Mucosa of gallbladder (tissue), 1 donor: ENCODE measurements at regions not wholly inside any gene's neighbourhood (a gene's known extent, or its start where the extent isn't known, plus 50 kb on each side); places are given as distances from the start of the nearest gene placed in this dataset.

Source experiments
- DNase-seq: peaks from one replicate; pipeline ENCODE4 v3.0.0-alpha.2; 2020; ENCODE audit warnings: low spot score
- donor health status: DM: no; HTN: no; CAD: no.

DNA sequence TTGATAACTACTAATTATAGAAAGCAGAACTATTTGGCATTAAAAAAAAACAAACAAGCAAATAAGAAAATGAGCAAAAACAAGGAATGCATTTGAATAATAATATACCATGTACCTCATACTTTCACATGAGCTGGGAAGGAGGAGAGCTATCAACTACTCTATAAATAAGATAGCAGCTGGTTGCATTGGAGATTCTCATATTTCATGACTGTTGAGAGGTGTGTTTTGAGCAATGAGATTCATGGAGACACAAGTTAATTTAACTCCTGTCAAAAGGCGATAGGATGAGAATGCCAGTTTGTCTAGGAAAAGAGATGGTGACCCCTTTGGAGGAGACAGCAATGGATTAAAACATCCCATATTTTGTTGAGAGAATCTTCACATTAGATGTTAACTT is 348.8 kb upstream of the SPTLC3 start:
- DNase-seq, result no peak

DNA sequence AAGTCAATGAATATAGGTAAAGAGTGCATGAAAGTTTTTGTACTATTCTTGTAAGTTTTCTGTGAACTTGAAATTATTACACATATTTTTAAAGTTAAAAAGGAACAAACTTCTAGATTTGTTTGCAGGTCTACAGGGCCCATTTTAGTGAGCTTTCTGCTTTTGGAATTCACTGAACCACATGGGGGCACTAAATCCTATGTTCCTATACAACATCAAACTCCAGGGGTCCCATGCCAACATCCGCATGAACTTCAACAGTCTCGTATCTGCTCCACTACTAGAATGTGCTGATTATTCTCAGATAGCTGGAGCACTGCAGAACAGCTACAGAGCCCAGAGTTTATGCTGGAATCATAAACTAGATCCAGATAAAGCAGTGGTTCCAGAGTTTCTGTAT is 347.9 kb upstream of the SPTLC3 start:
- DNase-seq, result peak; percentile 14

DNA sequence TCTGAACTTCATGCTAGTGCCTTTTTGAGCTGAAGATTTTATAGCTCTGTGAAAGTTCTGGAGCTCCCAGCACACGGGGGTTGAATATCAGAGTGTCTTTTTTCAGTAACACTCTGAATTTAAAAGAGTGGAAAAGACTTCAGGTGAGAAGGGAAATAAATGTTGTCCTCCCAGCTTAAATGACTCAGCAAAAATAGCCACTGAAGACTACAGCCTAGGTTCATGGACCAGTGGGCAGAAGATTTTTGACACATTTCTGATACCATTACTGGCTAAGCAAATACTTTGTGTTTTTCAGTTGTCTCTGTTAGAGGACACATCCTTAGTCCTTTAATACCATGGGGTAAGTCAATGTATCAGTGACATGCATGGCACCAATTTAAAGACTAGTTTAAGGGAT is 338.5 kb upstream of the SPTLC3 start:
- no peak for DNase-seq

DNA sequence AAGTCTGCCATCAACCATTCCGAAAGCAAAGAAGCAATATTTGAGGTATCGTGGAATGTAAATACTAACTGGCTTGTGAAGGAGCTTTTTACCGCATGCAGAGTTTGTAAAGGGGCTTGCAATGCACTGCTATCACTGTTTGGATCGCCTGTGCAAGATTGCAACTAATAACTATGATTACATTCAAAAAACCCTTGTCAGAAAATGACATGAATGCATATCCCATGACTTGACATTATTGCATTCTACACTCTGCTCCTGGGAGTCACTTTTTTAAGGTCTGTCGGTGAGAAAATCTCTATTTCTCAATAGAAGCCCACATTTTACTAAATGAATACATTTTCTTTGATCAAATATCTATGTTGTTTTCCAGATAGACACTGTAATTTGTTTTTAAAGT is 335.4 kb upstream of the SPTLC3 start:
- no peak for DNase-seq

GRCh38 chr20:12677925-12678324 is 330.8 kb upstream of the SPTLC3 start:
- no peak for DNase-seq

- DNase-seq, result no peak
Measured at GRCh38 chr20:12679447-12679846, 329.3 kb upstream of the SPTLC3 start.

DNA sequence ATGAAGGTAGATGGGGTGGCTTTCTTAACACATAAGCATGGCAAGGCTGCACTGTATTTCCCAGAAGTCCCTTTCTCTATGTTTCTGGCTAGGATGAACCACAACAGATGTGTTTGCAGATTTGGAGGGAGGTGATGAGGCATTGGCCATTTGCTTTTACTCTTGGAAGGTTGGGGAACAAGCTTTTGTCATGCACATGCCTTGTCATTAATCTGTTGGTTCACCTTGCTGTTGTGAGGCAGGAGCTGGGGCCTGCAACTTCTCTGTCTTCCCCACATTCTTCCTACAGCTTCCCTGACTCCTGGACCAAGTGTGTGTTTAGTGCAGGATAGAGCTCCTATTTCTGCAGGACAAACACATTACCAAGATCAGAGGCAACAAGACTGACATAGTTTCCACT is 326.2 kb upstream of the SPTLC3 start:
- DNase-seq, result no peak

- DNase-seq, result no peak
Measured at GRCh38 chr20:12687476-12687875, 321.3 kb upstream of the SPTLC3 start.

DNA sequence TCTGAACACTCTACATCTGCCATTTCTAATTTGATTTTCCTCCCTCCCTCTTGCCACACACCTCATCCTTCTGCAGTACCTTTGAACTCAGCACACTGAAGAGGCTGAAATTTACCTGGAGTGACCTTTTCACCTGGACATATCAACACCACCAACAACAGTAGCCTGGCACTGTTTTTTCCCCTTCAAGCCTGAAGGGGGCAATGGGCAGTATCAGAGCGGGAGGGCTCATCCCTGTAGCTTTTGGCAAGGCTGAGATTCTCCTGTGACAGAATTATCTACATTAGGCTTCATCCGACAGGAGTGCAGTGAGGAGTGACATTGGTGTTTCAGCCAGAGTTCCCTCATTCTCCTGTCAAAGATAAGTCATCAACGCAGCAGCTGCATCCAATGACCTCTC is 312.8 kb upstream of the SPTLC3 start:
- no peak for DNase-seq

GRCh38 chr20:12698817-12699216 is 310.0 kb upstream of the SPTLC3 start:
- no peak for DNase-seq

DNA sequence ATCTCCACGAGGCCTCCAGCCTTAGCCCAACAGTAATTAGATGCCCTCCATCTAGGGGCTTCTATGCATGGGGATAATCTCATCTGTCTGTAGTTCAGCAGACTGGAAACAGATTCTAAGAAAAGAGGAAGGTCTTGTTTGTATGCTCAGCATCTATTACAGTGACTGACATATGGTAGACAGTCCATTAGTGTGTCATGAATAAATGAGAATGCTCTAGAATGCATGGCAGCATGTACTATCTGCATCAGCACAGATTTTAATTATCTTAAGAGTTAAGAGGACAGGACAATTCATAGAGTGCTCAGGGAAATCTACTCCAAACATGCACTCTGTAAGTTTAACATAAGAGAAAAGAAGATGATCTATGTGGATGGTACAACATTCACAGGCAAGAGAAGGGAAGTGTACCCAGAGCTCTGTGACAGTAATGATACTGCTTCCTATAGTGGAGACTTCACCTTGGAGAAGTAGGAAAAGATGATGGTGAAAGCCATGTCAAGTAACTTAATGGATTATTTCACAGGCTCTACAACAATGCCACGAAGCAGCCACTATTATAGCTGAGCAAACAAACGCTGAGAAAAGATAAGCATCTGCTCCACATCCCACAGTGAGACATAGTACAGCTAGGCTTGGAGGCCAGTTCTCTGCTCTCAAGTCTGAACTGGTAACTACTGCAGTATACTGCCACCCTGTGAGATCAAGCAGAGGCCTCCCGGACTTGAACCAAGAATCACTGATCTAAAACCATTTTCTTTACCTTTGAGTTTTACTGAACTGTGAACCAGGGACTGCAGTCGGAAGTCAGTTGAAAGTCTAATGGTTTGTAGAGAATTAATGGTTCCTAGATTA is 309.2 kb upstream of the SPTLC3 start:
- DNase-seq, result no peak

- no peak for DNase-seq
Measured at GRCh38 chr20:12700701-12701100, 308.1 kb upstream of the SPTLC3 start.

DNA sequence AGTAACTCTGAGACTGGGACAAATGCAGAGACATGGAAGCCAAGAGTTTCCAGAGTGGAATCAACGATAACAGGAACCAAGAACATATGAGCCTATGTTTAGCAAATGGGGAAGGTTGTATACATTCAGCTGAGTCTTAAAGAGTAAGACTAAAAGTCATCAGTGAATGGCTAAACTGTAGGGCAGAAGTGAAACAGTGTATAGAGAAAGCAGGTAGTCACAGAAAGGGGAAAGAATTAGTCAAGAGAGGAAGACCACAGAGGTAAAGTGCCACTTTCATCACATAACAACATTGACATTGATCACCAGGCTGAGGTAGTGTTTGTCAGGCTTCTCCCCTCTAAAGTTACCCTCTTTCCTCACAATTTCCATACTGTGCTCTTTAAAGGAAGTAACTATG is 306.5 kb upstream of the SPTLC3 start:
- DNase-seq, result no peak

GRCh38 chr20:12715371-12715770 is 293.4 kb upstream of the SPTLC3 start:
- no peak for DNase-seq

DNA sequence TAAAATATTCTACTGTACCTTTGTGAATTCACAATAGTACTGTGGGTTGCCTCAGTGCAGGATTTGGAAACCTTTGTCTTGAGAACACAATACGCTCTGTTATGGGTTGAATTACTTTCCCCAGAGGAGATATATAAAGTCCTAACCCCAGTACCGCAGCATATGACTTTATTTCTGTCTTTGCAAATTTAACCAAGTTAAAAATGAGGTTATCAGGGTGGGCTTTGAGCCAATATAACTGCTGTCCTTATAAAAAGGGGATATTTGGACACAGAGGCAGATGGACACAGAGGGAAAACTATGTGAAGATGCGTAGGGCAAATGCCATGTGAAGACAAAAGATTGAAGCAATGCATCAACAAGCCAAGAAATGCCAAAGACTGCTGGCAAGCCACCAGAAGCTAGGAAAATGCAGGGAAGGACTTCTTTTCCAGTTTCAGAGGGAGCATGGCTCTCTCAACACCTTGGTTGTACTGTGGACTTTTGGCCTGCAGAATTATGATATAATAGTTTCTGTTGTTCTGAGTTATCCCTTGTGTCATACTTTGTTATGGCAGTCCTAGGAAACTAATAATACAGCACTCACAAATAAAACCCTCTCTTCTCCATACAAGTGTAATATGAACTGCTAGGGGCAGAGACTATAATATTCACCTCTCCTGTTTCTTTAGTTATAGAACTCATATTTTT is 292.6 kb upstream of the SPTLC3 start:
- DNase-seq, result no peak

- no peak for DNase-seq
Measured at GRCh38 chr20:12717061-12717460, 291.7 kb upstream of the SPTLC3 start.

DNA sequence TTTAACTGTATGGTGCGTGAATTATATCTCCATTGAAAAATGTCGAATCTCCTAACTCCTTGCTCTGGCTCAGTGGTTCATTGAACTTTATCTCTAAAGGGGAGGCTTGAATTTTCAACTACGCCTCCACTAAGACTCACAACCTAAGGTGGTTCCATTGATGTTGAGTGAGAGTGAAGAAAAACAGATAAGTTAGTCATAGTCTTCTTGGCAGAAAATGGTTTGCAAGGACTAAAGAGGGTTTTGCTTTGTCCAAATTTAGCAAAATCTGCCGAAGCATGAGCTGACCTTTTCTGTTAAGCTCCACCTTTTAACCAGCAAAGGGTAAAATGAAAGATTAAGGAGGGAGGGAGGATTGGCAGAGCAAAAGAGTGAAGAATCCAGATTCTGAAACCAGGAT is 290.2 kb upstream of the SPTLC3 start:
- no peak for DNase-seq

DNA sequence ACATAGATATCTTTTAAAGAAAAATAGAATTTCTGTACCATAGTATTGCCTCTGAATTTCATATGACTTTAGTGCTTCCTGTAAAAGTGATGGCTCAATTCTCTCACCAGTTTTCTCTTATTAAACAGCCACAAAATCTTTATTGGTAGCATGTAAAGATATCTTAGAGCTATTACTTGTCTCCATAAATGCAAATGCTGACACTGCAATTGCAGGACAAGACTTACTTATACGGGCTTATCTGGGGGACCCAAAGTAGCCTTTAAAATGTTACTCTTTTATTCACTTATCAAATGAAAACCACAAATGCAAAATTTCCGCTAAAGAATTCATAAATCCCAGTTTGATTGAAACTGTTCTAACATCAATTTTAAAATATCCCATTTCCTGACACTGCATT is 287.1 kb upstream of the SPTLC3 start:
- DNase-seq, result no peak

- no peak for DNase-seq
Measured at GRCh38 chr20:12722091-12722490, 286.7 kb upstream of the SPTLC3 start.

DNA sequence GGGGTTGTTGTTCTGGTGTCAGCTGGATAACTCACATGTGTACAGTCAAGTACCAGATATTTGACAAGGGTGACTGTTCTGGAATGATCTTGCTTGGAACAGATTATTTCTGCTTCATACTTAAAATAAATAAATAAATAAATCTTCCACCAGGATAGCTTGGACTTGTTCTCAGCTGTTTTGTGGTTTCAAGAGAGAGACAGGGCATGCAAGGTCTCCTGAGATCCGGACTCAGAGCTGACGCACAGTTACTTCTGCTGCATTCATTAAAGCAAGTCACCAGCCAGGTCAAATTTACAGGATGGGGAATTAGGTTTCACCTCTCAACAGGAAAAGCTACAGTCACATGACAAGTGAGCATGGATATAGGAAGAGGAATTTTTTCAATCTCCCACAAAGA is 285.0 kb upstream of the SPTLC3 start:
- no peak for DNase-seq

GRCh38 chr20:12728782-12729181 is 280.0 kb upstream of the SPTLC3 start:
- DNase-seq, result no peak

- DNase-seq, result no peak
Measured at GRCh38 chr20:12729326-12729725, 279.4 kb upstream of the SPTLC3 start.

- DNase-seq, result no peak
Measured at GRCh38 chr20:12733811-12734210, 275.0 kb upstream of the SPTLC3 start.

- DNase-seq, result no peak
Measured at GRCh38 chr20:12737497-12737896, 271.3 kb upstream of the SPTLC3 start.
